Heart right ventricle (tissue), 16 donors: ENCODE measurements at regions not wholly inside any gene's neighbourhood (a gene's known extent, or its start where the extent isn't known, plus 50 kb on each side); places are given as distances from the start of the nearest gene placed in this dataset.

ENCODE experiments used
- ATAC-seq, 8 donors: fragments of 200-7000 bp; cut with Tn5 transposase; one replicate each; pipeline ENCODE4 v1.9.1; 2020; ENCODE audit warnings: mild to moderate bottlenecking in 8 of 8, moderate library complexity in 8 of 8, moderate number of reproducible peaks in 1 of 8
- DNase-seq, 2 donors: peaks; one replicate each; pipeline ENCODE4 v3.0.0-alpha.2; 2020
- H3K27ac ChIP-seq, 10 donors: fragments of 200-600 bp; sonication (generic) in 2 of 10; one replicate each; pipeline versions ENCODE4 v1.5.0 to v1.8.0; 2020 to 2022; ENCODE audit warnings: mild to moderate bottlenecking in 3 of 10
- H3K27me3 ChIP-seq, 7 donors: fragments of 200-600 bp; one replicate each; pipeline ENCODE4 v1.8.0; 2021 to 2022; ENCODE audit warnings: mild to moderate bottlenecking in 2 of 7
- H3K36me3 ChIP-seq, 9 donors: fragments of 200-600 bp; sonication (generic) in 1 of 9; one replicate each; pipeline versions ENCODE4 v1.5.0 to v1.8.0; 2020 to 2022; ENCODE audit warnings: mild to moderate bottlenecking in 2 of 9
- H3K4me1 ChIP-seq, 9 donors: fragments of 200-600 bp; sonication (generic) in 1 of 9; one replicate each; pipeline versions ENCODE4 v1.5.0 to v1.8.0; 2020 to 2022; ENCODE audit warnings: mild to moderate bottlenecking in 4 of 9
- H3K4me3 ChIP-seq, 10 donors: fragments of 200-600 bp; sonication (generic) in 2 of 10; one replicate each; pipeline versions ENCODE4 v1.5.0 to v1.8.0; 2020 to 2022; ENCODE audit warnings: mild to moderate bottlenecking in 7 of 10, moderate library complexity in 2 of 10
- H3K9me3 ChIP-seq, 11 donors: fragments of 200-600 bp in 10 of 11; sonication (generic) in 2 of 11; one replicate each; pipeline versions ENCODE4 v1.5.0 to v1.8.0; 2013 to 2022; ENCODE audit warnings: mild to moderate bottlenecking in 2 of 11, control low read depth in 1 of 11, moderate library complexity in 1 of 11
- WGBS, 2 donors: extraction: QIAGEN DNeasy Blood & Tissue Kit; methylation state at CpG; one replicate each; pipeline ENCODE4 v1.1.7; 2013; ENCODE audit warnings: inconsistent platforms in 1 of 2; 5-methylcytosine and 5-hydroxymethylcytosine counted together
- intact Hi-C, 10 donors: fragments of 100-400 bp; cut with DNase I; formaldehyde crosslinking; loops; one replicate each; pipeline versions ENCODE4 v1.11.1 to v1.14.2; 2022
- TF ChIP-seq, protein P1 (sequence below), 9 donors: fragments of 200-600 bp; sonication (generic) in 2 of 9; IDR thresholded peaks; one replicate each; pipeline versions ENCODE4 v1.5.0 to v1.8.0; 2021 to 2022; ENCODE audit warnings: antibody characterized with exemption in 9 of 9, mild to moderate bottlenecking in 5 of 9, moderate library complexity in 1 of 9
- donor health status: Arrhythmogenic right ventricular cardiomyopathy.
- donor health status: ischemic (EF 13 %, LVEDD 7.1; RV severe dilation, severe dysfunction).
- donor health status: healthy with polysubstance abuse.
- donor health status: DM: no; HTN: yes; CAD: no.
- donor health status: DM: no; HTN: no; CAD: no.
- donor health status: ischemic (EF 25% LVEDD 6.9; RV normal size, moderate dysfunction).
- donor health status: ischemic (EF 25% LVEDD 5.7; RV mildly dilated, moderate dysfunction).
- donor health status: healthy.
- donor health status: DM: yes; HTN: yes; CAD: no.
- donor health status: Ischemic cardiomyopathy.
- donor health status: ischemic (EF 35%, LVEDD 5.7; RV mildly dilated, moderate dysfunction).
- donor health status: nonischemic (EF 11% LVEDD 7.7; RV severe dilation, severe dysfunction).
- donor health status: DM: yes; HTN: yes; CAD: no.
- donor health status: PGD.
- donor health status: ischemic (EF 29% LVEDD 5.4; RV normal size, mild dysfunction).
- donor health status: nonischemic (EF 23%, LVEDD 6.1; RV moderate dilation, normal function).

DNA sequence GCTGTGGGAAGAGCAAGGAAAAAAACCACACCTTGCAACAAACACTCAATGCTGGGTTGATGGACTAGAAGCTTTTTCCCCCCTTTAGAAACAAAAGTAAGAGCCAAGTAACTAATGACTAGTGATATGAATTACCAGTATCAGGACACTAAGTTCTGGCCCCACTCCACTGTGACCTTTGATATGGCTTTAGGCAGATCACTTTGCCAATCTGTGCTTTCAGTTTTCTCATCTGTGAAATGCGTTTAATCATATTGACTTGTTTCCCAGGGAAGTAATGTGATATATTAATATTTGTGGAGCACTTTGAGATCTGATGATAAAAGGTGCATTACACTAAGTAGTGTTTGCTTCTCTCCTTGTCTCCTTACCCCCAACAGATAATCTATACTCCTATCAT, 319.3 kb upstream of the SATB1 start:
- peak overlapping the region in 1 of 10 donors; percentile 67 for H3K27ac ChIP-seq
- WGBS, 2 donors: 77 to 83% methylated on average over 1 of the region's 1 CpG
- H3K9me3 ChIP-seq: no peaks in the 10 kb centered on the region
- ATAC-seq (no peak), DNase-seq (no peak)
- intact Hi-C loops: no loop called here
- H3K4me1 ChIP-seq: peaks cover 0 to 55% (median 0%) of the 10 kb centered on the region in 9 donors
- H3K4me3 ChIP-seq: no peak overlapping the region
- H3K36me3 ChIP-seq: no peaks in the 10 kb centered on the region
- TF ChIP-seq, protein P1, sequence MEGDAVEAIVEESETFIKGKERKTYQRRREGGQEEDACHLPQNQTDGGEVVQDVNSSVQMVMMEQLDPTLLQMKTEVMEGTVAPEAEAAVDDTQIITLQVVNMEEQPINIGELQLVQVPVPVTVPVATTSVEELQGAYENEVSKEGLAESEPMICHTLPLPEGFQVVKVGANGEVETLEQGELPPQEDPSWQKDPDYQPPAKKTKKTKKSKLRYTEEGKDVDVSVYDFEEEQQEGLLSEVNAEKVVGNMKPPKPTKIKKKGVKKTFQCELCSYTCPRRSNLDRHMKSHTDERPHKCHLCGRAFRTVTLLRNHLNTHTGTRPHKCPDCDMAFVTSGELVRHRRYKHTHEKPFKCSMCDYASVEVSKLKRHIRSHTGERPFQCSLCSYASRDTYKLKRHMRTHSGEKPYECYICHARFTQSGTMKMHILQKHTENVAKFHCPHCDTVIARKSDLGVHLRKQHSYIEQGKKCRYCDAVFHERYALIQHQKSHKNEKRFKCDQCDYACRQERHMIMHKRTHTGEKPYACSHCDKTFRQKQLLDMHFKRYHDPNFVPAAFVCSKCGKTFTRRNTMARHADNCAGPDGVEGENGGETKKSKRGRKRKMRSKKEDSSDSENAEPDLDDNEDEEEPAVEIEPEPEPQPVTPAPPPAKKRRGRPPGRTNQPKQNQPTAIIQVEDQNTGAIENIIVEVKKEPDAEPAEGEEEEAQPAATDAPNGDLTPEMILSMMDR (IDR thresholded peaks at IDR 0.05): no peak
- no peaks in the 10 kb centered on the region for H3K27me3 ChIP-seq

DNA sequence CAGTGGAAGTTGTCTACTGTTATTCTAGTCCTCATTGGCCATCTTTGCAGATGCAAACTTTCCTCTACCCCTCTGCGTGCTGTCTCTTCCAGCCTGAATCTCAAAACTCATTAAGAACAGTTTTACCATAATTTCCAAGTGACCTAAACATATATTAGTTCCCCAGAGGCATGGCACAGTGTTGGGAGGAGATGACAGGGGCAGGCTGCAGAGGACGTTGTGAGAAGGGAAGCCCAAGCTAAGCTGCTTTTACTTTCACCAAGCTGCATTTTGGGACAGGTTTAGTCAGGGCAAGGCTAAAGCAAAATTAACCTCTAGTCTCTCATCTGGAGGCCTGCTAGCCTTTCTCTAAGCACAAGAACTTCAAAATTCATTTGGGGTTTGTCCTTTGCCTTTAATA, 318.6 kb upstream of the SATB1 start:
- DNase-seq (no peak), ATAC-seq (no peak)
- Histone ChIP-seq H3K36me3 (no peaks in the 10 kb centered on the region), H3K27ac (no peak overlapping the region), H3K4me3 (no peak overlapping the region), H3K4me1 (peaks cover 0 to 59% (median 0%) of the 10 kb centered on the region in 9 donors), H3K9me3 (no peaks in the 10 kb centered on the region), H3K27me3 (no peaks in the 10 kb centered on the region)
- intact Hi-C loops: no loop called here
- TF ChIP-seq, protein P1 (IDR thresholded peaks at IDR 0.05): no peak
- WGBS, 2 donors: 49 to 56% methylated on average over 2 of the region's 2 CpGs

DNA sequence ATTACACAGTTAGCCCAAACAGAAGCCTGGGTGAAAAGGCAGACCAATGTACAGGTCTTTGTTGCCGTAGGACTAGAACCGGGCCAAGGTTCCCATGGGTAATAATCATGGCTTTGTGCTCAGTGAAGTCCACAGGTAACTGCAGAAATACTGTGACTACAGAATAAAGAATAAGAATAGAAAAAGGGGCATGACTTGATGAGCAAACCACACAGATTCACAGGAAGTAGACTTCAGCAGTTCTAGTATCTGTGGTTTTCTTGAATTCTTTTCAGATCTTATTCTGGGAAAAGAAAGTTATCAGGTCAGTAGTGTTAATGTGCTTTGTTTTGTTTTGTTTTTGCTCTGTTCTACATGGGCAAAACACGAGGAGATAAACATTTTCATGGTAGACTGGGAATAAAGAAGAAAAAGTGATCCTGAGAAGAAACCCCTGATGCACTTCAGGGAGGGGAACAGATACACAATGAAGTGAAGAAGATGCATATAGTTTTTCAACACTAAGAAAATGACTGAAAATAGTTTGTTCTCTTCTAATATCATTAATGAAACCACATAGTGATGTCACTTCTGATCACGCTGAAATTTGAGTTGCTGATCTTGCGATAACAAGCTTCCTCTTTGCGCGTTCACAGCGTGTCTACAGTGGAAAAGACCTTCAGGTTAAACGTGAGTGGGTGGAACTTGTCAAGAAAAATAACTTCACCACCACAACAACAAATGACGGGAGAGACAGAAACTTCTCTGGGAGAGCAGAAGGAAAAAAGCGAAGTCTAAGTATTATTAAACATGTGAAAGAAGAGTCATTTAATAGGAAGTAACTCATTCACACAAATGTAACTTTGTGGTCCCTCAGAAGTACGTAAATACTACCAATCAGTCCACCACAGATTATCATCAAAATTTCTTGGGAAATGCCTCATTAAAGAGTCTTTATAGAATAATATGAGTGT, 315.8 kb upstream of the SATB1 start:
- peak overlapping the region in 1 of 10 donors; percentile 80 for H3K27ac ChIP-seq

DNA sequence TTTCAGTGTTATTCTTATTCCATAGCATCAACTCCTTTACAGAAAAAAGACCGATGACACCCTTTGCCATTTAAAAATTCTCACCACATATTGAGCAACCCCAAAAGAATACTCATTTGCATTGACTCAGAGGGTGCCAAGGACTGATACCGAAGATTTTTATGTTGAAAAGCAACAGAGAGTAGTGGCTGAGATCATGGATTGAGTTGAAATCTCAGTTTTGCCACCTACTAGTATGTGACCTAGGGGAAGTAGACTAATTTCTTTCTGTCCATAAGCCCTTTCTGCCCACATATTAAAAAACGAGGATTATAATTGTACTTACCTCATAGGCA, 313.9 kb upstream of the SATB1 start:
- Histone ChIP-seq H3K27me3 (no peaks in the 10 kb centered on the region), H3K36me3 (no peaks in the 10 kb centered on the region), H3K27ac (no peak overlapping the region), H3K4me3 (no peak overlapping the region), H3K9me3 (no peaks in the 10 kb centered on the region), H3K4me1 (peaks cover 0 to 26% (median 0%) of the 10 kb centered on the region in 9 donors)
- TF ChIP-seq, protein P1 (IDR thresholded peaks at IDR 0.05): no peak
- intact Hi-C loops: no loop called here
- DNase-seq: no peak
- no peak for ATAC-seq
- 69 to 71% methylated on average over 3 of the region's 3 CpGs for whole genome bisulfite sequencing, 2 donors

More for the DNA sequence above, 315.8 kb upstream of the SATB1 start:
- TF ChIP-seq, protein P1 (IDR thresholded peaks at IDR 0.05): no peak
- no peaks in the 10 kb centered on the region for H3K36me3 ChIP-seq
- H3K4me1 ChIP-seq: peaks cover 0 to 40% (median 0%) of the 10 kb centered on the region in 9 donors
- peak overlapping the region in 1 of 10 donors; percentile 1 for H3K4me3 ChIP-seq
- peak in 6 of 8 donors; percentile 17 to 66 (median 38) for ATAC-seq
- intact Hi-C loops: no loop called here
- WGBS, 2 donors: 74 to 81% methylated on average over 12 of the region's 12 CpGs
- no peaks in the 10 kb centered on the region for H3K27me3 ChIP-seq
- DNase-seq: no peak
- H3K9me3 ChIP-seq: no peaks in the 10 kb centered on the region
